Neural progenitor cell (in vitro differentiated cells): ENCODE measurements at regions not wholly inside any gene's neighbourhood (a gene's known extent, or its start where the extent isn't known, plus 50 kb on each side); places are given as distances from the start of the nearest gene placed in this dataset.

Experiments used
- DNase-seq: peaks from one replicate; pipeline ENCODE4 v3.0.0-alpha.2; 2016; ENCODE audit warnings: low spot score
- H2AFZ ChIP-seq: fragments of 200-600 bp; sonication (generic); replicated peaks from 2 replicates; pipeline ENCODE4 v1.6.1; 2016; ENCODE audit warnings: antibody characterized with exemption
- H3F3A ChIP-seq: fragments of 200-600 bp; sonication (generic); 2 replicates; pipeline ENCODE4 v1.6.1; 2016; ENCODE audit warnings: antibody characterized with exemption, low read depth
- H3K27ac ChIP-seq: fragments of 200-600 bp; sonication (generic); 2 replicates; pipeline ENCODE4 v1.5.1; 2016; ENCODE audit warnings: mild to moderate bottlenecking
- H3K27me3 ChIP-seq: fragments of 200-600 bp; sonication (generic); 2 replicates; pipeline ENCODE4 v1.6.1; 2016; ENCODE audit warnings: mild to moderate bottlenecking, moderate library complexity
- H3K36me3 ChIP-seq: fragments of 200-600 bp; sonication (generic); 2 replicates; pipeline ENCODE4 v1.5.1; 2016
- H3K4me1 ChIP-seq: fragments of 200-600 bp; sonication (generic); 2 replicates; pipeline ENCODE4 v1.6.1; 2016; ENCODE audit warnings: mixed run types
- H3K4me2 ChIP-seq: fragments of 200-600 bp; sonication (generic); 2 replicates; pipeline ENCODE4 v1.6.1; 2016
- H3K4me3 ChIP-seq: fragments of 200-600 bp; sonication (generic); 2 replicates; pipeline ENCODE4 v1.5.1; 2016
- H3K79me2 ChIP-seq: fragments of 200-600 bp; sonication (generic); 2 replicates; pipeline ENCODE4 v1.6.1; 2016; ENCODE audit warnings: low read depth
- H3K9ac ChIP-seq: fragments of 200-600 bp; sonication (generic); 2 replicates; pipeline ENCODE4 v1.6.1; 2016
- H3K9me3 ChIP-seq: fragments of 200-600 bp; sonication (generic); 2 replicates; pipeline ENCODE4 v1.5.1; 2016; ENCODE audit warnings: low read depth
- H4K20me1 ChIP-seq: fragments of 200-600 bp; sonication (generic); 2 replicates; pipeline ENCODE4 v1.6.1; 2016; ENCODE audit warnings: low read depth
- H3K27ac Mint-ChIP-seq: 3 replicates; pipeline ENCODE4 v1.8.0; 2021; ENCODE audit warnings: mixed read lengths
- H3K27me3 Mint-ChIP-seq: 2 replicates; pipeline ENCODE4 v1.8.0; 2022; ENCODE audit warnings: low read depth, mild to moderate bottlenecking, inconsistent platforms, moderate library complexity, mixed read lengths; ENCODE audit not compliant: insufficient read depth
- H3K36me3 Mint-ChIP-seq: 3 replicates; pipeline ENCODE4 v1.8.0; 2021; ENCODE audit warnings: mixed read lengths
- H3K4me1 Mint-ChIP-seq: 3 replicates; pipeline ENCODE4 v1.8.0; 2021; ENCODE audit warnings: mixed read lengths
- H3K4me3 Mint-ChIP-seq: 3 replicates; pipeline ENCODE4 v1.8.0; 2021; ENCODE audit warnings: mild to moderate bottlenecking, moderate library complexity, mixed read lengths
- H3K9me3 Mint-ChIP-seq: 3 replicates; pipeline ENCODE4 v1.8.0; 2020; ENCODE audit warnings: mixed read lengths
- EZH2 ChIP-seq: fragments of 200-600 bp; sonication (generic); IDR thresholded peaks from 2 replicates; pipeline ENCODE4 v1.6.1; 2017; ENCODE audit warnings: antibody characterized with exemption, mild to moderate bottlenecking, moderate library complexity
- EZH2phosphoT487 ChIP-seq: fragments of 200-600 bp; sonication (generic); IDR thresholded peaks from 2 replicates; pipeline ENCODE4 v1.6.1; 2017; ENCODE audit warnings: antibody characterized with exemption
- TF ChIP-seq, protein P1 (sequence below): fragments of 200-600 bp; sonication (generic); IDR thresholded peaks from 2 replicates; pipeline ENCODE4 v1.5.1; 2017; ENCODE audit warnings: antibody characterized with exemption, mild to moderate bottlenecking

DNA sequence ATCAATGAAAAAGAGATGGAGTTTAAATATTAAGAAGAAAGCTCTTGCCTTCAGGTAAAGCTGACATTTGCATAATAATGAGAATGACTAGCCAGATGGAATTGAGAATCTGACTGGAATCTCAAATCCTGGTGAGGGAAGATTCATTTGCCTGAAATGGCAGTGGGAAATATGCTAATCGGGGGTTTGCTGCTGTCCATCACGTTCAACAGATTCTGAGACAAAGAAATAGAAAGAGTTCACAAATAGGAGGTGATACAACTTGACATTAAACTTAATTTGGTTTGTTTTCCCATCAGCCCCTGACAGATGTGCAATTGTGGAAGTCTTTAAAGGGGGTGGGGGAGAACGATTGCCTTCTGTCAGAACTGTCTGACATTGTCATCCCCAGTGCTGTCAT lies 347.4 kb downstream of the PDCD6IP start:
- Histone ChIP-seq H3K9me3 (no peaks in the 10 kb centered on the region), H3K9ac (no peak overlapping the region), H3K79me2 (no peaks in the 10 kb centered on the region), H3K4me3 (no peak overlapping the region), H2AFZ (no peak overlapping the region), H3K4me2 (no peak overlapping the region), H3F3A (no peaks in the 10 kb centered on the region), H3K27me3 (no peaks in the 10 kb centered on the region), H4K20me1 (no peaks in the 10 kb centered on the region), H3K27ac (no peak overlapping the region), H3K4me1 (peaks cover 5% of the 10 kb centered on the region), H3K36me3 (no peaks in the 10 kb centered on the region)
- peak overlapping the region; percentile 5 for H3K27ac Mint-ChIP-seq
- DNase-seq: no peak
- no peaks in the 10 kb centered on the region for H3K9me3 Mint-ChIP-seq
- no peak overlapping the region for H3K4me3 Mint-ChIP-seq
- peaks cover 18% of the 10 kb centered on the region for H3K4me1 Mint-ChIP-seq
- no peak for TF ChIP-seq EZH2
- TF ChIP-seq, protein P1, sequence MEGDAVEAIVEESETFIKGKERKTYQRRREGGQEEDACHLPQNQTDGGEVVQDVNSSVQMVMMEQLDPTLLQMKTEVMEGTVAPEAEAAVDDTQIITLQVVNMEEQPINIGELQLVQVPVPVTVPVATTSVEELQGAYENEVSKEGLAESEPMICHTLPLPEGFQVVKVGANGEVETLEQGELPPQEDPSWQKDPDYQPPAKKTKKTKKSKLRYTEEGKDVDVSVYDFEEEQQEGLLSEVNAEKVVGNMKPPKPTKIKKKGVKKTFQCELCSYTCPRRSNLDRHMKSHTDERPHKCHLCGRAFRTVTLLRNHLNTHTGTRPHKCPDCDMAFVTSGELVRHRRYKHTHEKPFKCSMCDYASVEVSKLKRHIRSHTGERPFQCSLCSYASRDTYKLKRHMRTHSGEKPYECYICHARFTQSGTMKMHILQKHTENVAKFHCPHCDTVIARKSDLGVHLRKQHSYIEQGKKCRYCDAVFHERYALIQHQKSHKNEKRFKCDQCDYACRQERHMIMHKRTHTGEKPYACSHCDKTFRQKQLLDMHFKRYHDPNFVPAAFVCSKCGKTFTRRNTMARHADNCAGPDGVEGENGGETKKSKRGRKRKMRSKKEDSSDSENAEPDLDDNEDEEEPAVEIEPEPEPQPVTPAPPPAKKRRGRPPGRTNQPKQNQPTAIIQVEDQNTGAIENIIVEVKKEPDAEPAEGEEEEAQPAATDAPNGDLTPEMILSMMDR: no peak
- TF ChIP-seq EZH2phosphoT487: no peak
- H3K27me3 Mint-ChIP-seq: no peaks in the 10 kb centered on the region
- H3K36me3 Mint-ChIP-seq: no peaks in the 10 kb centered on the region

DNA sequence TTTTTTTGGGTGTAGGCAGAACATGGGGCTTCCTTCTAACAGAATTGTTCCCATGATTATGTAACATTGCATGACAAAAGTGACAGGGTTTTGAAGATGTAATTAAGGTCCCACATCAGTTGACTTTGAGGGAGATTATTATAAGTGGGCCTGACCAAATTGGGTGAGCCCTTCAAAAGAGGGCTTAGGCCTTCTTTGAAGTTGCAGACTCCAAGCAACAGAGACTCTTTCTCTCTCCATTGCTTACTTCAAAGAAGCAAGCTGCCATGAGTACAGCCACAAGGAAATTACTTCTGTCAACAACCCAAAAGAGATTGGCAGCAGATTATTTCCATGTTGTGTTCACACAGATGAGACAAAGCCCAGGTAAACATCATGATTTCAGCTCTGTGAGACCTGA lies 348.2 kb downstream of the PDCD6IP start:
- no peaks in the 10 kb centered on the region for H4K20me1 ChIP-seq
- DNase-seq: no peak
- no peaks in the 10 kb centered on the region for H3K36me3 ChIP-seq
- TF ChIP-seq EZH2 (no peak), EZH2phosphoT487 (no peak)
- TF ChIP-seq, protein P1: no peak
- Mint-ChIP-seq H3K27me3 (no peaks in the 10 kb centered on the region), H3K27ac (no peak overlapping the region), H3K9me3 (peaks cover 3% of the 10 kb centered on the region), H3K4me1 (peaks cover 20% of the 10 kb centered on the region), H3K36me3 (no peaks in the 10 kb centered on the region), H3K4me3 (no peak overlapping the region)
- peaks cover 5% of the 10 kb centered on the region for H3K4me1 ChIP-seq
- no peak overlapping the region for H3K27ac ChIP-seq
- H3K4me2 ChIP-seq: no peak overlapping the region
- no peaks in the 10 kb centered on the region for H3K9me3 ChIP-seq
- H3K9ac ChIP-seq: no peak overlapping the region
- H3K4me3 ChIP-seq: no peak overlapping the region
- H3K79me2 ChIP-seq: no peaks in the 10 kb centered on the region
- no peak overlapping the region for H2AFZ ChIP-seq
- H3F3A ChIP-seq: no peaks in the 10 kb centered on the region
- H3K27me3 ChIP-seq: no peaks in the 10 kb centered on the region

DNA sequence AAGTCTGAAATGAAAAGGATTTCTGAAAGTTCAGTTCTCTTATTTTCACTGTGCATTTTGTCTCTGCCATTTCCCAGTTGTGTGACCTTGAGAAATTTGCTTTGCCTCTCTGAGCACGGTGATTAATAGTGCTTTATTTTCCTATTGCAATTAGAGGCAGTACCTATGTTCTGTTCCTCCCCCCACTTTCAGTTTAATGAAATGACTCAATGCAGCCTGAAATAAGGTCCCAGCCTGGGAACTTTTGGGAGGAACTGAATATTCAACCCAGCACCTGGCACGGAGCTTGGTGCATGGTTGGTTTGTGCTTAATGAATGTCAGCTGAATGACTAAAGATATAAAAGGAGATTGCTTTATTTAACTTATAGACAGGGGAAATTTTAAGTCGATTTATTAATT lies 352.6 kb downstream of the PDCD6IP start:
- Histone ChIP-seq H3K27me3 (no peaks in the 10 kb centered on the region), H3K9ac (no peak overlapping the region), H3F3A (no peaks in the 10 kb centered on the region), H3K79me2 (no peaks in the 10 kb centered on the region), H3K36me3 (no peaks in the 10 kb centered on the region), H3K4me2 (no peak overlapping the region), H3K4me3 (no peak overlapping the region), H4K20me1 (no peaks in the 10 kb centered on the region), H3K9me3 (no peaks in the 10 kb centered on the region), H2AFZ (no peak overlapping the region), H3K27ac (no peak overlapping the region), H3K4me1 (no peaks in the 10 kb centered on the region)
- DNase-seq: no peak
- H3K27ac Mint-ChIP-seq: no peak overlapping the region
- no peaks in the 10 kb centered on the region for H3K27me3 Mint-ChIP-seq
- no peak overlapping the region for H3K4me3 Mint-ChIP-seq
- H3K4me1 Mint-ChIP-seq: peaks cover 23% of the 10 kb centered on the region
- TF ChIP-seq, protein P1: no peak
- TF ChIP-seq EZH2: no peak
- TF ChIP-seq EZH2phosphoT487: no peak
- H3K9me3 Mint-ChIP-seq: peaks cover 3% of the 10 kb centered on the region
- H3K36me3 Mint-ChIP-seq: no peaks in the 10 kb centered on the region

DNA sequence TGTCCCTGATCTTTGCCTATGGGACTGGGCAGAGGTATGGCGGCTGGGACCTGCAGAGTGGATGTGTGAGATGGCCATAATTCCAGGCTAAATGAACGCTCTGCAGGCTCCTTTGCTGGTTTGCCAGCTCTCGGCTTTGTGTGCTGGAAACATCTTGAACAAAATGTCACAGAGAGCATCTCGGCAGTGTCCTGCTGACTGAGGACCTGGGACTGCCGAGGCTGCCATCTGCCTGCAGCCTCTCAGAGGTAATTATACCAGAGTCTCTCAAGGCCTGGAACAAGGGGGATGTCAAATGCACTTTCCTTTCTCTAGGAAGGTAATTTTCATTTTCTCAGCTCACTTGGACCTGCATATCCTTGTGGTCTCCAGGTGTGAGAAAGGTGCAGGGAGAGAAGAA lies 354.2 kb downstream of the PDCD6IP start:
- Histone ChIP-seq H3F3A (no peaks in the 10 kb centered on the region), H3K27ac (no peak overlapping the region), H3K9me3 (no peaks in the 10 kb centered on the region), H3K9ac (no peak overlapping the region), H3K27me3 (no peaks in the 10 kb centered on the region), H3K4me1 (peaks cover 12% of the 10 kb centered on the region), H3K4me3 (no peak overlapping the region), H3K36me3 (no peaks in the 10 kb centered on the region), H2AFZ (no peak overlapping the region), H3K4me2 (no peak overlapping the region), H3K79me2 (no peaks in the 10 kb centered on the region), H4K20me1 (no peaks in the 10 kb centered on the region)
- Mint-ChIP-seq H3K27me3 (no peaks in the 10 kb centered on the region), H3K4me3 (no peak overlapping the region), H3K4me1 (peaks cover 25% of the 10 kb centered on the region), H3K27ac (no peak overlapping the region), H3K36me3 (no peaks in the 10 kb centered on the region), H3K9me3 (peaks cover 3% of the 10 kb centered on the region)
- TF ChIP-seq EZH2 (no peak), EZH2phosphoT487 (no peak)
- no peak for DNase-seq
